ENCODE measurements at regions not wholly inside any gene's neighbourhood (a gene's known extent, or its start where the extent isn't known, plus 50 kb on each side); places are given as distances from the start of the nearest gene placed in this dataset.
"Not testable (repeated sequence)": the region's sequence is repeated elsewhere in the genome, so short reads cannot be mapped to it uniquely, and the experiment has no call there.

- no peak for DNase-seq
Measured at GRCh38 chr9:110128664-110129329, 79.2 kb downstream of the C9orf152 start.

GRCh38 chr9:110129425-110129824 lies 78.5 kb downstream of the C9orf152 start:
- DNase-seq = no peak

- DNase-seq = no peak
Measured at GRCh38 chr9:110130211-110130610, 77.7 kb downstream of the C9orf152 start.

- DNase-seq = no peak
Measured at GRCh38 chr9:110130791-110131416, 77.1 kb downstream of the C9orf152 start.

- DNase-seq = no peak
Measured at GRCh38 chr9:110131499-110131898, 76.5 kb downstream of the C9orf152 start.

- DNase-seq = not testable (repeated sequence)
Measured at GRCh38 chr9:110132531-110132930, 75.4 kb downstream of the C9orf152 start.

GRCh38 chr9:110133059-110133458 lies 74.9 kb downstream of the C9orf152 start:
- no peak for DNase-seq

GRCh38 chr9:110133608-110134210 lies 74.2 kb downstream of the C9orf152 start:
- DNase-seq = no peak

GRCh38 chr9:110135846-110136245 lies 72.1 kb downstream of the C9orf152 start:
- DNase-seq = no peak

- DNase-seq = no peak
Measured at GRCh38 chr9:110136802-110137201, 71.2 kb downstream of the C9orf152 start.

GRCh38 chr9:110140276-110140675 lies 67.7 kb downstream of the C9orf152 start:
- DNase-seq = no peak

GRCh38 chr9:110141227-110141793 lies 66.6 kb downstream of the C9orf152 start:
- DNase-seq = no peak

- no peak for DNase-seq
Measured at GRCh38 chr9:110142253-110142652, 65.7 kb downstream of the C9orf152 start.

- no peak for DNase-seq
Measured at GRCh38 chr9:110142868-110143481, 65.0 kb downstream of the C9orf152 start.

- no peak for DNase-seq
Measured at GRCh38 chr9:110143485-110143884, 64.5 kb downstream of the C9orf152 start.

GRCh38 chr9:110143950-110144545 lies 63.9 kb downstream of the C9orf152 start:
- no peak for DNase-seq

- no peak for DNase-seq
Measured at GRCh38 chr9:110146373-110146772, 61.6 kb downstream of the C9orf152 start.

GRCh38 chr9:110148384-110148783 lies 59.6 kb downstream of the C9orf152 start:
- DNase-seq = peak; percentile 59

GRCh38 chr9:110148891-110149290 lies 59.1 kb downstream of the C9orf152 start:
- no peak for DNase-seq
